ENCODE measurements at regions not wholly inside any gene's neighbourhood (a gene's known extent, or its start where the extent isn't known, plus 50 kb on each side); places are given as distances from the start of the nearest gene placed in this dataset.

GRCh38 chr7:35988818-35989217, 164.2 kb upstream of the EEPD1 start:
- TF ChIP-seq CTCF (IDR thresholded peaks at IDR 0.05; ENCODE audit: low read depth, low read length, poor library complexity, severe bottlenecking) (no peak), EZH2phosphoT487 (IDR thresholded peaks at IDR 0.05; ENCODE audit: borderline replicate concordance, low read length) (no peak)

Measured in DOHH2 (cell line).